ENCODE measurements at regions not wholly inside any gene's neighbourhood (a gene's known extent, or its start where the extent isn't known, plus 50 kb on each side); places are given as distances from the start of the nearest gene placed in this dataset.

- no peak for TF ChIP-seq CTCF (IDR thresholded peaks at IDR 0.05; ENCODE audit: insufficient read depth, low read depth, low read length)
- no peak for TF ChIP-seq EZH2 (IDR thresholded peaks at IDR 0.05; ENCODE audit: insufficient read depth, low read length)
These were observed 251.4 kb downstream of the KIF20B start for GRCh38 chr10:89952751-89953150.
